GM23338 (cell line): ENCODE measurements at regions not wholly inside any gene's neighbourhood (a gene's known extent, or its start where the extent isn't known, plus 50 kb on each side); places are given as distances from the start of the nearest gene placed in this dataset.

Experiments
- ATAC-seq: fragments of 200-7000 bp; cut with Tn5 transposase; 3 replicates; pipeline ENCODE4 v1.9.1; 2020
- DNase-seq: peaks from one replicate; pipeline ENCODE4 v3.0.0-alpha.2; 2015; ENCODE audit warnings: low spot score
- H2AFZ ChIP-seq: fragments of 200-600 bp; sonication (generic); 2 replicates; pipeline ENCODE4 v1.8.0; 2016; ENCODE audit warnings: antibody characterized with exemption, mild to moderate bottlenecking, moderate library complexity
- H3F3A ChIP-seq: fragments of 200-600 bp; sonication (generic); replicated peaks from 2 replicates; pipeline ENCODE4 v1.8.0; 2017; ENCODE audit warnings: antibody characterized with exemption, mixed run types, low read depth
- H3K27ac ChIP-seq: fragments of 200-600 bp; sonication (generic); 2 replicates; pipeline ENCODE4 v1.6.1; 2016; ENCODE audit warnings: low read depth
- H3K27me3 ChIP-seq: fragments of 200-600 bp; sonication (generic); 2 replicates; pipeline ENCODE4 v1.8.0; 2016; ENCODE audit warnings: mild to moderate bottlenecking, mixed run types, moderate library complexity; ENCODE audit not compliant: insufficient read depth
- H3K36me3 ChIP-seq: fragments of 200-600 bp; sonication (generic); 2 replicates; pipeline ENCODE4 v1.8.0; 2016; ENCODE audit warnings: mild to moderate bottlenecking; ENCODE audit not compliant: insufficient read depth
- H3K4me1 ChIP-seq: fragments of 200-600 bp; sonication (generic); 2 replicates; pipeline ENCODE4 v1.8.0; 2016; ENCODE audit warnings: mild to moderate bottlenecking, moderate library complexity; ENCODE audit not compliant: insufficient read depth
- H3K4me2 ChIP-seq: fragments of 200-600 bp; sonication (generic); 2 replicates; pipeline ENCODE4 v1.7.1; 2017; ENCODE audit warnings: mixed run types
- H3K4me3 ChIP-seq: fragments of 200-600 bp; sonication (generic); 2 replicates; pipeline ENCODE4 v1.6.1; 2016; ENCODE audit warnings: mixed run types
- H3K79me2 ChIP-seq: fragments of 200-600 bp; sonication (generic); replicated peaks from 2 replicates; pipeline ENCODE4 v1.8.0; 2017; ENCODE audit warnings: mild to moderate bottlenecking; ENCODE audit not compliant: insufficient read depth
- H3K9me2 ChIP-seq: fragments of 200-600 bp; sonication (generic); 2 replicates; pipeline ENCODE4 v1.8.0; 2017; ENCODE audit not compliant: insufficient read depth
- H4K20me1 ChIP-seq: fragments of 200-600 bp; sonication (generic); replicated peaks from 2 replicates; pipeline ENCODE4 v1.8.0; 2017; ENCODE audit warnings: mild to moderate bottlenecking; ENCODE audit not compliant: insufficient read depth
- H3K27ac Mint-ChIP-seq: 2 replicates; pipeline ENCODE4 v1.8.0; 2020; ENCODE audit warnings: inconsistent platforms, mild to moderate bottlenecking, moderate library complexity, mixed read lengths
- H3K27me3 Mint-ChIP-seq: 3 replicates; pipeline ENCODE4 v1.8.0; 2022; ENCODE audit warnings: low read depth, mild to moderate bottlenecking, moderate library complexity, mixed read lengths, inconsistent platforms; ENCODE audit not compliant: insufficient read depth, poor library complexity
- H3K36me3 Mint-ChIP-seq: 3 replicates; pipeline ENCODE4 v1.8.0; 2021; ENCODE audit warnings: low read depth, mild to moderate bottlenecking, inconsistent platforms, moderate library complexity, mixed read lengths
- H3K4me1 Mint-ChIP-seq: 3 replicates; pipeline ENCODE4 v1.8.0; 2020; ENCODE audit warnings: mild to moderate bottlenecking, inconsistent platforms, mixed read lengths
- H3K4me3 Mint-ChIP-seq: 3 replicates; pipeline ENCODE4 v1.8.0; 2021; ENCODE audit warnings: moderate library complexity, mild to moderate bottlenecking, inconsistent platforms, mixed read lengths
- H3K9me3 Mint-ChIP-seq: 3 replicates; pipeline ENCODE4 v1.8.0; 2020; ENCODE audit warnings: moderate library complexity, mild to moderate bottlenecking, inconsistent platforms, mixed read lengths
- CREB1 ChIP-seq: fragments of 250-450 bp; sonication (Bioruptor Pico); IDR thresholded peaks from 2 replicates; pipeline ENCODE4 v1.5.0; 2020; ENCODE audit warnings: low read depth, mild to moderate bottlenecking, moderate library complexity
- EZH2 ChIP-seq: fragments of 200-600 bp; sonication (generic); IDR thresholded peaks from one replicate; pipeline ENCODE4 v1.8.0; 2017; ENCODE audit warnings: antibody characterized with exemption, mild to moderate bottlenecking, low read depth; ENCODE audit not compliant: unreplicated experiment
- EZH2phosphoT487 ChIP-seq: fragments of 200-600 bp; sonication (generic); IDR thresholded peaks from one replicate; pipeline ENCODE4 v1.8.1; 2018; ENCODE audit warnings: antibody characterized with exemption; ENCODE audit not compliant: unreplicated experiment
- JUNB ChIP-seq: IDR thresholded peaks from one replicate; pipeline ENCODE4 v1.6.1; 2016; ENCODE audit warnings: antibody characterized with exemption; ENCODE audit not compliant: unreplicated experiment
- NANOG ChIP-seq: IDR thresholded peaks from 2 replicates; pipeline ENCODE4 v1.6.1; 2016; ENCODE audit warnings: antibody characterized with exemption, borderline replicate concordance
- POLR2AphosphoS5 ChIP-seq: IDR thresholded peaks from 2 replicates; pipeline ENCODE4 v1.6.1; 2016; ENCODE audit warnings: antibody characterized with exemption, low read depth
- STAT1 ChIP-seq: IDR thresholded peaks from one replicate; pipeline ENCODE4 v1.6.1; 2016; ENCODE audit warnings: antibody characterized with exemption; ENCODE audit not compliant: unreplicated experiment
- ZNF114 ChIP-seq: fragments of 250-450 bp; sonication (Bioruptor Pico); IDR thresholded peaks from 2 replicates; pipeline ENCODE4 v1.5.0; 2020; ENCODE audit warnings: mild to moderate bottlenecking, moderate library complexity
- ZNF331 ChIP-seq: fragments of 250-450 bp; sonication (Bioruptor Pico); IDR thresholded peaks from 2 replicates; pipeline ENCODE4 v1.5.0; 2020; ENCODE audit warnings: low read depth, mild to moderate bottlenecking, moderate library complexity
- TF ChIP-seq, protein P1 (sequence below): IDR thresholded peaks from 2 replicates; pipeline ENCODE4 v1.6.1; 2016; ENCODE audit warnings: antibody characterized with exemption
- TF ChIP-seq, protein P2 (sequence below): fragments of 250-450 bp; sonication (Bioruptor Pico); IDR thresholded peaks from 2 replicates; pipeline ENCODE4 v1.5.0; 2020; ENCODE audit warnings: mild to moderate bottlenecking, moderate library complexity
- TF ChIP-seq, protein P3 (sequence below): IDR thresholded peaks from one replicate; pipeline ENCODE4 v1.6.1; 2018; ENCODE audit warnings: antibody characterized with exemption; ENCODE audit not compliant: unreplicated experiment
- TF ChIP-seq, protein P4 (sequence below), 2 experiments: fragments of 200-600 bp in 1 of 2; sonication (generic) in 1 of 2; conservative IDR thresholded peaks; 2 replicates each; pipeline versions ENCODE4 v1.5.1 to v1.6.1; 2016 to 2017; ENCODE audit warnings: antibody characterized with exemption in 2 of 2, low read depth in 2 of 2, mild to moderate bottlenecking in 2 of 2, moderate library complexity in 1 of 2

DNA sequence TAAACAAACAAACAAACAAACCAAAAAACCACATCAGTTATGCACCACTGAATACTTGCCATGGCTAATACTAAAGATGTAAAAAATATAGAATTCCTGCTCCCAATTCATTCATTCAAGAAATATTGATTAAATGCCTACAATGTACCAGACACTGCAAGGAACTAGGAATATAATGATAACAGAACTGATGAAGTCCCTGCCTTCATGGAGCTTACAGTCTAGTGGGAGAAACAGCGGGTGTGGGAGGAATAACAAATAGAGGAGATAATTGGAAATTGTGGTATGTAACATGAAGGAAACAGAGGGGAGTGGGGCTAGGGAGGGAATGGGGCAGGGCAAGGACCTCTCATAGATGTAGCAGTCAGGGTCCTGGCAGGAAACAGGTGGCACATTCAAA lies 58.6 kb upstream of the NBL1 start:
- ATAC-seq: no peak
- H3K27me3 ChIP-seq: no peaks in the 10 kb centered on the region
- TF ChIP-seq, protein P1, sequence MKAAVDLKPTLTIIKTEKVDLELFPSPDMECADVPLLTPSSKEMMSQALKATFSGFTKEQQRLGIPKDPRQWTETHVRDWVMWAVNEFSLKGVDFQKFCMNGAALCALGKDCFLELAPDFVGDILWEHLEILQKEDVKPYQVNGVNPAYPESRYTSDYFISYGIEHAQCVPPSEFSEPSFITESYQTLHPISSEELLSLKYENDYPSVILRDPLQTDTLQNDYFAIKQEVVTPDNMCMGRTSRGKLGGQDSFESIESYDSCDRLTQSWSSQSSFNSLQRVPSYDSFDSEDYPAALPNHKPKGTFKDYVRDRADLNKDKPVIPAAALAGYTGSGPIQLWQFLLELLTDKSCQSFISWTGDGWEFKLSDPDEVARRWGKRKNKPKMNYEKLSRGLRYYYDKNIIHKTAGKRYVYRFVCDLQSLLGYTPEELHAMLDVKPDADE: no peak
- no peak for TF ChIP-seq ZNF114 (CRISPR knock-in tag)
- TF ChIP-seq NANOG: no peak
- no peak for TF ChIP-seq CREB1 (CRISPR knock-in tag)
- TF ChIP-seq, protein P2, sequence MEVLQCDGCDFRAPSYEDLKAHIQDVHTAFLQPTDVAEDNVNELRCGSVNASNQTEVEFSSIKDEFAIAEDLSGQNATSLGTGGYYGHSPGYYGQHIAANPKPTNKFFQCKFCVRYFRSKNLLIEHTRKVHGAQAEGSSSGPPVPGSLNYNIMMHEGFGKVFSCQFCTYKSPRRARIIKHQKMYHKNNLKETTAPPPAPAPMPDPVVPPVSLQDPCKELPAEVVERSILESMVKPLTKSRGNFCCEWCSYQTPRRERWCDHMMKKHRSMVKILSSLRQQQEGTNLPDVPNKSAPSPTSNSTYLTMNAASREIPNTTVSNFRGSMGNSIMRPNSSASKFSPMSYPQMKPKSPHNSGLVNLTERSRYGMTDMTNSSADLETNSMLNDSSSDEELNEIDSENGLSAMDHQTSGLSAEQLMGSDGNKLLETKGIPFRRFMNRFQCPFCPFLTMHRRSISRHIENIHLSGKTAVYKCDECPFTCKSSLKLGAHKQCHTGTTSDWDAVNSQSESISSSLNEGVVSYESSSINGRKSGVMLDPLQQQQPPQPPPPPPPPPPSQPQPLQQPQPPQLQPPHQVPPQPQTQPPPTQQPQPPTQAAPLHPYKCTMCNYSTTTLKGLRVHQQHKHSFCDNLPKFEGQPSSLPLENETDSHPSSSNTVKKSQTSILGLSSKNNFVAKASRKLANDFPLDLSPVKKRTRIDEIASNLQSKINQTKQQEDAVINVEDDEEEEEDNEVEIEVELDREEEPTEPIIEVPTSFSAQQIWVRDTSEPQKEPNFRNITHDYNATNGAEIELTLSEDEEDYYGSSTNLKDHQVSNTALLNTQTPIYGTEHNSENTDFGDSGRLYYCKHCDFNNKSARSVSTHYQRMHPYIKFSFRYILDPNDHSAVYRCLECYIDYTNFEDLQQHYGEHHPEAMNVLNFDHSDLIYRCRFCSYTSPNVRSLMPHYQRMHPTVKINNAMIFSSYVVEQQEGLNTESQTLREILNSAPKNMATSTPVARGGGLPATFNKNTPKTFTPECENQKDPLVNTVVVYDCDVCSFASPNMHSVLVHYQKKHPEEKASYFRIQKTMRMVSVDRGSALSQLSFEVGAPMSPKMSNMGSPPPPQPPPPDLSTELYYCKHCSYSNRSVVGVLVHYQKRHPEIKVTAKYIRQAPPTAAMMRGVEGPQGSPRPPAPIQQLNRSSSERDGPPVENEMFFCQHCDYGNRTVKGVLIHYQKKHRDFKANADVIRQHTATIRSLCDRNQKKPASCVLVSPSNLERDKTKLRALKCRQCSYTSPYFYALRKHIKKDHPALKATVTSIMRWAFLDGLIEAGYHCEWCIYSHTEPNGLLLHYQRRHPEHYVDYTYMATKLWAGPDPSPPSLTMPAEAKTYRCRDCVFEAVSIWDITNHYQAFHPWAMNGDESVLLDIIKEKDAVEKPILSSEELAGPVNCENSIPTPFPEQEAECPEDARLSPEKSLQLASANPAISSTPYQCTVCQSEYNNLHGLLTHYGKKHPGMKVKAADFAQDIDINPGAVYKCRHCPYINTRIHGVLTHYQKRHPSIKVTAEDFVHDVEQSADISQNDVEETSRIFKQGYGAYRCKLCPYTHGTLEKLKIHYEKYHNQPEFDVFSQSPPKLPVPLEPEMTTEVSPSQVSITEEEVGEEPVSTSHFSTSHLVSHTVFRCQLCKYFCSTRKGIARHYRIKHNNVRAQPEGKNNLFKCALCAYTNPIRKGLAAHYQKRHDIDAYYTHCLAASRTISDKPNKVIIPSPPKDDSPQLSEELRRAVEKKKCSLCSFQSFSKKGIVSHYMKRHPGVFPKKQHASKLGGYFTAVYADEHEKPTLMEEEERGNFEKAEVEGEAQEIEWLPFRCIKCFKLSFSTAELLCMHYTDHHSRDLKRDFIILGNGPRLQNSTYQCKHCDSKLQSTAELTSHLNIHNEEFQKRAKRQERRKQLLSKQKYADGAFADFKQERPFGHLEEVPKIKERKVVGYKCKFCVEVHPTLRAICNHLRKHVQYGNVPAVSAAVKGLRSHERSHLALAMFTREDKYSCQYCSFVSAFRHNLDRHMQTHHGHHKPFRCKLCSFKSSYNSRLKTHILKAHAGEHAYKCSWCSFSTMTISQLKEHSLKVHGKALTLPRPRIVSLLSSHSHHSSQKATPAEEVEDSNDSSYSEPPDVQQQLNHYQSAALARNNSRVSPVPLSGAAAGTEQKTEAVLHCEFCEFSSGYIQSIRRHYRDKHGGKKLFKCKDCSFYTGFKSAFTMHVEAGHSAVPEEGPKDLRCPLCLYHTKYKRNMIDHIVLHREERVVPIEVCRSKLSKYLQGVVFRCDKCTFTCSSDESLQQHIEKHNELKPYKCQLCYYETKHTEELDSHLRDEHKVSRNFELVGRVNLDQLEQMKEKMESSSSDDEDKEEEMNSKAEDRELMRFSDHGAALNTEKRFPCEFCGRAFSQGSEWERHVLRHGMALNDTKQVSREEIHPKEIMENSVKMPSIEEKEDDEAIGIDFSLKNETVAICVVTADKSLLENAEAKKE (CRISPR knock-in tag): no peak
- TF ChIP-seq STAT1: no peak
- no peak for TF ChIP-seq ZNF331 (CRISPR knock-in tag)
- TF ChIP-seq, protein P3, sequence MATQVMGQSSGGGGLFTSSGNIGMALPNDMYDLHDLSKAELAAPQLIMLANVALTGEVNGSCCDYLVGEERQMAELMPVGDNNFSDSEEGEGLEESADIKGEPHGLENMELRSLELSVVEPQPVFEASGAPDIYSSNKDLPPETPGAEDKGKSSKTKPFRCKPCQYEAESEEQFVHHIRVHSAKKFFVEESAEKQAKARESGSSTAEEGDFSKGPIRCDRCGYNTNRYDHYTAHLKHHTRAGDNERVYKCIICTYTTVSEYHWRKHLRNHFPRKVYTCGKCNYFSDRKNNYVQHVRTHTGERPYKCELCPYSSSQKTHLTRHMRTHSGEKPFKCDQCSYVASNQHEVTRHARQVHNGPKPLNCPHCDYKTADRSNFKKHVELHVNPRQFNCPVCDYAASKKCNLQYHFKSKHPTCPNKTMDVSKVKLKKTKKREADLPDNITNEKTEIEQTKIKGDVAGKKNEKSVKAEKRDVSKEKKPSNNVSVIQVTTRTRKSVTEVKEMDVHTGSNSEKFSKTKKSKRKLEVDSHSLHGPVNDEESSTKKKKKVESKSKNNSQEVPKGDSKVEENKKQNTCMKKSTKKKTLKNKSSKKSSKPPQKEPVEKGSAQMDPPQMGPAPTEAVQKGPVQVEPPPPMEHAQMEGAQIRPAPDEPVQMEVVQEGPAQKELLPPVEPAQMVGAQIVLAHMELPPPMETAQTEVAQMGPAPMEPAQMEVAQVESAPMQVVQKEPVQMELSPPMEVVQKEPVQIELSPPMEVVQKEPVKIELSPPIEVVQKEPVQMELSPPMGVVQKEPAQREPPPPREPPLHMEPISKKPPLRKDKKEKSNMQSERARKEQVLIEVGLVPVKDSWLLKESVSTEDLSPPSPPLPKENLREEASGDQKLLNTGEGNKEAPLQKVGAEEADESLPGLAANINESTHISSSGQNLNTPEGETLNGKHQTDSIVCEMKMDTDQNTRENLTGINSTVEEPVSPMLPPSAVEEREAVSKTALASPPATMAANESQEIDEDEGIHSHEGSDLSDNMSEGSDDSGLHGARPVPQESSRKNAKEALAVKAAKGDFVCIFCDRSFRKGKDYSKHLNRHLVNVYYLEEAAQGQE: no peak
- no peak for TF ChIP-seq EZH2phosphoT487
- no peak for TF ChIP-seq JUNB
- TF ChIP-seq POLR2AphosphoS5: no peak
- TF ChIP-seq, protein P4, sequence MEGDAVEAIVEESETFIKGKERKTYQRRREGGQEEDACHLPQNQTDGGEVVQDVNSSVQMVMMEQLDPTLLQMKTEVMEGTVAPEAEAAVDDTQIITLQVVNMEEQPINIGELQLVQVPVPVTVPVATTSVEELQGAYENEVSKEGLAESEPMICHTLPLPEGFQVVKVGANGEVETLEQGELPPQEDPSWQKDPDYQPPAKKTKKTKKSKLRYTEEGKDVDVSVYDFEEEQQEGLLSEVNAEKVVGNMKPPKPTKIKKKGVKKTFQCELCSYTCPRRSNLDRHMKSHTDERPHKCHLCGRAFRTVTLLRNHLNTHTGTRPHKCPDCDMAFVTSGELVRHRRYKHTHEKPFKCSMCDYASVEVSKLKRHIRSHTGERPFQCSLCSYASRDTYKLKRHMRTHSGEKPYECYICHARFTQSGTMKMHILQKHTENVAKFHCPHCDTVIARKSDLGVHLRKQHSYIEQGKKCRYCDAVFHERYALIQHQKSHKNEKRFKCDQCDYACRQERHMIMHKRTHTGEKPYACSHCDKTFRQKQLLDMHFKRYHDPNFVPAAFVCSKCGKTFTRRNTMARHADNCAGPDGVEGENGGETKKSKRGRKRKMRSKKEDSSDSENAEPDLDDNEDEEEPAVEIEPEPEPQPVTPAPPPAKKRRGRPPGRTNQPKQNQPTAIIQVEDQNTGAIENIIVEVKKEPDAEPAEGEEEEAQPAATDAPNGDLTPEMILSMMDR (conservative IDR thresholded peaks at IDR 0.05; ENCODE audit: low read depth in 2 of 2): no peak
- no peak for TF ChIP-seq EZH2

More for the DNA sequence above, 58.6 kb upstream of the NBL1 start:
- Histone ChIP-seq H3K4me3 (no peak overlapping the region), H3K4me2 (no peak overlapping the region), H3K27ac (no peak overlapping the region), H3K9me2 (no peaks in the 10 kb centered on the region), H4K20me1 (no peaks in the 10 kb centered on the region; the same call in 1 of the 2 replicates), H3K4me1 (no peaks in the 10 kb centered on the region), H2AFZ (no peak overlapping the region), H3K79me2 (no peaks in the 10 kb centered on the region), H3K36me3 (no peaks in the 10 kb centered on the region), H3F3A (no peaks in the 10 kb centered on the region)
- no peaks in the 10 kb centered on the region; the same call in 2 of the 3 replicates for H3K4me1 Mint-ChIP-seq
- peaks cover 3% of the 10 kb centered on the region for H3K27me3 Mint-ChIP-seq
- H3K9me3 Mint-ChIP-seq: no peaks in the 10 kb centered on the region
- H3K36me3 Mint-ChIP-seq: no peaks in the 10 kb centered on the region
- H3K4me3 Mint-ChIP-seq: no peak overlapping the region
- H3K27ac Mint-ChIP-seq: no peak overlapping the region
- DNase-seq: no peak
